PC-9 (cell line): ENCODE measurements at regions not wholly inside any gene's neighbourhood (a gene's known extent, or its start where the extent isn't known, plus 50 kb on each side); places are given as distances from the start of the nearest gene placed in this dataset.

Experiments used
- BruUV-seq: library from RNA; stranded (reverse); fragments of 400-500 nt; replicated peaks from 2 replicates; lab custom pipeline; 2021; lab: Mats Ljungman, UMichigan
- CTCF ChIA-PET: fragments of 300-600 bp; sonication (Branson Sonifier 250); formaldehyde crosslinking; loops from one replicate; lab custom pipeline; 2022; ENCODE audit warnings: antibody characterized with exemption; lab: Charles Lee
- POLR2A ChIA-PET: fragments of 300-600 bp; sonication (Branson Sonifier 250); formaldehyde crosslinking; loops from one replicate; lab custom pipeline; 2022; ENCODE audit warnings: antibody characterized with exemption; ENCODE audit not compliant: unreplicated experiment; lab: Charles Lee
- DNase-seq, 2 experiments: peaks; one replicate each; pipeline versions ENCODE4 v3.0.0 to v3.0.0-alpha.2; 2015 to 2022; ENCODE audit warnings: mixed read lengths in 1 of 2
- H2AFZ ChIP-seq: fragments of 200-600 bp; sonication (generic); 2 replicates; pipeline ENCODE4 v1.8.1; 2017; ENCODE audit warnings: antibody characterized with exemption
- H3F3A ChIP-seq: fragments of 200-600 bp; sonication (generic); 2 replicates; pipeline ENCODE4 v1.8.1; 2017; ENCODE audit warnings: antibody characterized with exemption, mild to moderate bottlenecking, low read depth; ENCODE audit not compliant: insufficient read depth
- H3K27ac ChIP-seq: fragments of 200-600 bp; sonication (generic); 2 replicates; pipeline ENCODE4 v1.6.1; 2016; ENCODE audit warnings: mixed run types
- H3K27me3 ChIP-seq: fragments of 200-600 bp; sonication (generic); 2 replicates; pipeline ENCODE4 v1.6.1; 2016; ENCODE audit warnings: low read depth, mixed run types; ENCODE audit not compliant: insufficient read depth
- H3K36me3 ChIP-seq: fragments of 200-600 bp; sonication (generic); 2 replicates; pipeline ENCODE4 v1.6.1; 2016; ENCODE audit warnings: low read depth, mixed run types
- H3K4me1 ChIP-seq: fragments of 200-600 bp; sonication (generic); replicated peaks from 2 replicates; pipeline ENCODE4 v1.6.1; 2016; ENCODE audit warnings: mixed run types; ENCODE audit not compliant: insufficient read depth
- H3K4me2 ChIP-seq: fragments of 200-600 bp; sonication (generic); 2 replicates; pipeline ENCODE4 v1.6.1; 2017; ENCODE audit warnings: mixed run types
- H3K4me3 ChIP-seq: fragments of 200-600 bp; sonication (generic); 2 replicates; pipeline ENCODE4 v1.6.1; 2016; ENCODE audit warnings: mixed run types
- H3K79me2 ChIP-seq: fragments of 200-600 bp; sonication (generic); 2 replicates; pipeline ENCODE4 v1.6.1; 2017; ENCODE audit warnings: low read depth, mixed run types
- H3K9me2 ChIP-seq: fragments of 200-600 bp; sonication (generic); 2 replicates; pipeline ENCODE4 v1.8.1; 2017; ENCODE audit warnings: mild to moderate bottlenecking; ENCODE audit not compliant: insufficient read depth
- H3K9me3 ChIP-seq: fragments of 200-600 bp; sonication (generic); 2 replicates; pipeline ENCODE4 v1.8.1; 2016; ENCODE audit warnings: low read depth; ENCODE audit not compliant: insufficient read depth
- H4K20me1 ChIP-seq: fragments of 200-600 bp; sonication (generic); 2 replicates; pipeline ENCODE4 v1.8.1; 2017; ENCODE audit not compliant: insufficient read depth
- CTCF ChIP-seq: fragments of 200-600 bp; sonication (generic); conservative IDR thresholded peaks from 2 replicates; pipeline ENCODE4 v1.6.1; 2017; ENCODE audit warnings: mixed run types, antibody characterized with exemption, mild to moderate bottlenecking, moderate library complexity
- EZH2 ChIP-seq: fragments of 200-600 bp; sonication (generic); IDR thresholded peaks from 2 replicates; pipeline ENCODE4 v1.8.0; 2017; ENCODE audit warnings: antibody characterized with exemption, low read depth
- intact Hi-C: fragments of 100-400 bp; cut with micrococcal nuclease; formaldehyde crosslinking; loops from one replicate; pipeline ENCODE4 v1.10.0; 2022; ENCODE audit not compliant: unreplicated experiment

DNA sequence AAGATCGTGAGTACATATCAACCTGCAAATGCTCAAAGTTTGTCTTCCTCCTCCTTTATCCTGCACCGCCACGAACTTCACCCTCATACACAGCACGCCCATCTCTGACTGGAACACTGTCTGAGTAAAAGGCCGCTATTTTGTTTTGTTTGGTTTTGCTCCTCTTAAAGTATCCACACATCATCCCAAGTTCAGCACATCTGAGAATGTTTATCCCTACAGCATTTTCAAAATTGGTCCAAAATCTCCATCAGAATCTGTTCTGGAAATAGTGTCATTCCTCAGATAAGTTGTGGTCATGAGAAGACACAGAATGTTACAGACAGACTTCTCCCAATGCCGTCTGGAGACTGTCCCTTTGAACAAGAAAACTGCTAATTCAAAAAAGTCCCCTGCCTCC is 251.6 kb upstream of the ARID1B start:
- Histone ChIP-seq H3K79me2 (no peaks in the 10 kb centered on the region), H3K27ac (no peak overlapping the region), H4K20me1 (no peaks in the 10 kb centered on the region), H3K27me3 (no peaks in the 10 kb centered on the region), H3K9me2 (no peaks in the 10 kb centered on the region), H3K4me2 (no peak overlapping the region), H3F3A (no peaks in the 10 kb centered on the region), H3K4me3 (no peak overlapping the region), H2AFZ (no peak overlapping the region), H3K4me1 (no peaks in the 10 kb centered on the region), H3K36me3 (no peaks in the 10 kb centered on the region), H3K9me3 (no peaks in the 10 kb centered on the region)
- intact Hi-C loops, result no loop called here
- BruUV-seq, result no TSS peak
- TF ChIP-seq CTCF (no peak), EZH2 (no peak)
- no peak for DNase-seq
- POLR2A ChIA-PET, result no interaction called here
- CTCF ChIA-PET, result no interaction called here

GRCh38 chr6:156519940-156520339 is 257.2 kb upstream of the ARID1B start:
- Histone ChIP-seq H3K4me1 (no peaks in the 10 kb centered on the region), H3K36me3 (no peaks in the 10 kb centered on the region), H3K79me2 (no peaks in the 10 kb centered on the region), H3K4me2 (no peak overlapping the region), H2AFZ (no peak overlapping the region), H3K27ac (no peak overlapping the region), H3K9me2 (no peaks in the 10 kb centered on the region), H3F3A (no peaks in the 10 kb centered on the region), H4K20me1 (no peaks in the 10 kb centered on the region), H3K9me3 (no peaks in the 10 kb centered on the region), H3K27me3 (no peaks in the 10 kb centered on the region), H3K4me3 (no peak overlapping the region)
- no TSS peak for BruUV-seq
- ChIA-PET CTCF (no interaction called here), POLR2A (no interaction called here)
- intact Hi-C loops, result no loop called here
- no peak for DNase-seq
- TF ChIP-seq EZH2, result no peak
- TF ChIP-seq CTCF, result no peak

DNA sequence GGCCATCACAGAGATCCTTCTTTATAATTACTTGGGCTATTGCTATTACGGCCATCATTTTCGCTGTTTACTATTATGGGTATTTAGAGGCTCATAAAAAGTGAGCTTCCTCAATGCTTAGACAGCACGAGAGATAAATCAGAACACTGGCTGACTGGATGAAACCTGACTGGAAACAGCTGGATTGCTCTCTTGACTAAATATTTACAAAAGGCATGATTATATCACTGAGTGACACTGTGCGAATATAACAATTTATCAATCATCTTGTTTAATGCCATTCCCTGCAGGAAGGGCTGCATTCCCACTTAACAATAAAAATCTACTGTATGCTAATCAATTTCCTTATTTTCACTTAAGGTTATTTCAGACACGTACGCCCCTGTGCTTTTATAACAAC is 260.1 kb upstream of the ARID1B start:
- Histone ChIP-seq H3K36me3 (no peaks in the 10 kb centered on the region), H3K9me2 (no peaks in the 10 kb centered on the region), H3K27me3 (no peaks in the 10 kb centered on the region), H3F3A (no peaks in the 10 kb centered on the region), H3K27ac (no peak overlapping the region), H3K4me3 (no peak overlapping the region), H3K79me2 (no peaks in the 10 kb centered on the region), H3K4me1 (no peaks in the 10 kb centered on the region), H4K20me1 (no peaks in the 10 kb centered on the region), H3K9me3 (no peaks in the 10 kb centered on the region), H3K4me2 (no peak overlapping the region), H2AFZ (no peak overlapping the region)
- TF ChIP-seq CTCF (no peak), EZH2 (no peak)
- no TSS peak for BruUV-seq
- ChIA-PET POLR2A (no interaction called here), CTCF (no interaction called here)
- DNase-seq, result no peak
- intact Hi-C loops, result no loop called here
